ENCODE measurements at regions not wholly inside any gene's neighbourhood (a gene's known extent, or its start where the extent isn't known, plus 50 kb on each side); places are given as distances from the start of the nearest gene placed in this dataset.
A peak's percentile ranks its signal among the peaks of the same experiment; 100 is the strongest.
"Not testable (repeated sequence)": the region's sequence is repeated elsewhere in the genome, so short reads cannot be mapped to it uniquely, and the experiment has no call there.

GRCh38 chr5:163569284-163569683, 63.9 kb downstream of the MAT2B start:
- DNase-seq (ENCODE audit: low read depth): peak; percentile 51

- DNase-seq (ENCODE audit: low read depth): peak; percentile 90
Measured at GRCh38 chr5:163571744-163572143, 66.3 kb downstream of the MAT2B start.

- DNase-seq (ENCODE audit: low read depth): no peak
Measured at GRCh38 chr5:163574472-163575440, 69.3 kb downstream of the MAT2B start.

GRCh38 chr5:163578652-163579051, 73.2 kb downstream of the MAT2B start:
- DNase-seq (ENCODE audit: low read depth): peak; percentile 10

- no peak for DNase-seq (ENCODE audit: low read depth)
Measured at GRCh38 chr5:163579729-163580128, 74.3 kb downstream of the MAT2B start.

- DNase-seq (ENCODE audit: low read depth): no peak
Measured at GRCh38 chr5:163580516-163580915, 75.1 kb downstream of the MAT2B start.

- DNase-seq (ENCODE audit: low read depth): not testable (repeated sequence)
Measured at GRCh38 chr5:163583491-163584153, 78.2 kb downstream of the MAT2B start.

GRCh38 chr5:163585206-163585605, 79.8 kb downstream of the MAT2B start:
- peak; percentile 89 for DNase-seq (ENCODE audit: low read depth)

- peak; percentile 23 for DNase-seq (ENCODE audit: low read depth)
Measured at GRCh38 chr5:163586531-163586956, 81.1 kb downstream of the MAT2B start.

- DNase-seq (ENCODE audit: low read depth): no peak
Measured at GRCh38 chr5:163594951-163595350, 89.5 kb downstream of the MAT2B start.

- DNase-seq (ENCODE audit: low read depth): no peak
Measured at GRCh38 chr5:163595932-163596607, 90.7 kb downstream of the MAT2B start.

GRCh38 chr5:163596608-163597315, 91.3 kb downstream of the MAT2B start:
- DNase-seq (ENCODE audit: low read depth): no peak

GRCh38 chr5:163604013-163604412, 98.6 kb downstream of the MAT2B start:
- no peak for DNase-seq (ENCODE audit: low read depth)

- no peak for DNase-seq (ENCODE audit: low read depth)
Measured at GRCh38 chr5:163607256-163607655, 101.8 kb downstream of the MAT2B start.

GRCh38 chr5:163608621-163609020, 103.2 kb downstream of the MAT2B start:
- DNase-seq (ENCODE audit: low read depth): no peak

GRCh38 chr5:163609910-163610309, 104.5 kb downstream of the MAT2B start:
- no peak for DNase-seq (ENCODE audit: low read depth)

GRCh38 chr5:163612358-163613149, 107.1 kb downstream of the MAT2B start:
- peak; percentile 2 for DNase-seq (ENCODE audit: low read depth)

- no peak for DNase-seq (ENCODE audit: low read depth)
Measured at GRCh38 chr5:163613150-163613442, 107.7 kb downstream of the MAT2B start.

- peak; percentile 4 for DNase-seq (ENCODE audit: low read depth)
Measured at GRCh38 chr5:163614787-163615186, 109.4 kb downstream of the MAT2B start.

GRCh38 chr5:163619273-163619934, 114.0 kb downstream of the MAT2B start:
- DNase-seq (ENCODE audit: low read depth): no peak

- DNase-seq (ENCODE audit: low read depth): no peak
Measured at GRCh38 chr5:163619951-163620350, 114.5 kb downstream of the MAT2B start.

All from ELR (cell line).